ENCODE measurements at regions not wholly inside any gene's neighbourhood (a gene's known extent, or its start where the extent isn't known, plus 50 kb on each side); places are given as distances from the start of the nearest gene placed in this dataset.

- DNase-seq (ENCODE audit: low spot score): no peak
These were observed 224.9 kb downstream of the PTPRU start for GRCh38 chr1:29461115-29461739.

DNA sequence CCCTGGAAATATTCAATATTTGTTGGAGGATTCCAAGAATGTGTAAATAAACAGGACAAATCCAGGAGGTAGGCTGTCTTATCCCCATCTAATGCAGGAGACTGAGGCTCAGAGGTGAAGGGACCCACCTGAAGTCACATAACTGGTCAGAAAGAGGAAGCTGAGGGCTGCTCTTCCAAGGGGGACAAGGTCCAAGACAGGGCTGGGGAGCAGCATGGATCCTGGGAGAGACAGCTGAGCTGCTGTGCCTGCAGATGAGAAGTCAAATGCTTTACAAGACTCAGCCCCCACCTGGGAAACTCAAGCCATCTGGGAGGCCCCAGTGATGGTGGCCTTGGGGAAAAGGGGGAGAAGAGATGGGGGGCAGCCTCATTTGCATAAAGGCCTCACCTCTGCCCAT lies 224.4 kb downstream of the PTPRU start:
- DNase-seq (ENCODE audit: low spot score): no peak

- no peak for DNase-seq (ENCODE audit: low spot score)
These were observed 223.8 kb downstream of the PTPRU start for GRCh38 chr1:29460041-29460610.

- no peak for DNase-seq (ENCODE audit: low spot score)
These were observed 223.3 kb downstream of the PTPRU start for GRCh38 chr1:29459620-29459945.

- no peak for DNase-seq (ENCODE audit: low spot score)
These were observed 222.7 kb downstream of the PTPRU start for GRCh38 chr1:29458737-29459619.

DNA sequence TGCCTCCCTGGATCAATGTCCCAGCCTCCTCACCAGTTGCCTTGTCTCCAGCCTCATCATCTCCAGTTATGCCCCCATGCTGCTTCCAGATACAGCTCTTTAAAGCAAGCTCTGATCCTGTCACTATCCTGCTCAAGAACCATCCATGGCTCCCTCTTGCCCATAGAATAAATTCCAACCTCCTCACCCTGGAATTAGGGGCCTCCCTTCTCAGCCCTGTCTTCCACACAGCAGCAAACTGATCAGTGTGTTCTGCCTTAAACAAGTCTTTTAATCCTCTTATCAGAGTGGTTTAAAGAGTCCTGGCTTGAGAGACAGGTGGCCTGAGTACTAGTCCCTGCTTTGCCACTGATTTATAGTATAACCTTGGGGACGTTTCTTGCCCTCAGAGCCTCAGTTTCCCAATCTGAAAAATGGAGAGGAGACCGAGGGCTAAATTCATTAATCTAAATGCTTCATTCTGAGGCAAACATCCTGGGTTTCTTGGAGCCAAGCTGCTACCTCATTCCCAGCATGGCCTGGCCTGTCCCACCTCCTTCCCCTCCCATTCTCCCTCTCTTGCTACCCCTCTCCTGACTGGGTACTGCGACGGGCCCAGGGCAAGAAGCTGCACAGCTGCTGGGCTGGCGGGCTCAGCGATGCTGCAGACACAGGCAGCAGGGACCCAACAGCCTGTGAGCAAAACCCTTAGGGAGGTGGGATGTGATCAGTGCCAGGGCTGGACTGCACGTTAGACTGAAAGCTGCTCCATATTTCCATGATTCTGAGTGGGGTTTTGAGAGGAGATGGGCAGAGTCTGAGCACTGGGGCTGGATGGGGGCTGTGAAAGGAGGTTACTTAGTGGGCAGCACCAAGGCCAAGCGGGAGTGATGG lies 221.4 kb downstream of the PTPRU start:
- DNase-seq (ENCODE audit: low spot score): no peak

GRCh38 chr1:29456685-29457435 lies 220.5 kb downstream of the PTPRU start:
- no peak for DNase-seq (ENCODE audit: low spot score)

DNA sequence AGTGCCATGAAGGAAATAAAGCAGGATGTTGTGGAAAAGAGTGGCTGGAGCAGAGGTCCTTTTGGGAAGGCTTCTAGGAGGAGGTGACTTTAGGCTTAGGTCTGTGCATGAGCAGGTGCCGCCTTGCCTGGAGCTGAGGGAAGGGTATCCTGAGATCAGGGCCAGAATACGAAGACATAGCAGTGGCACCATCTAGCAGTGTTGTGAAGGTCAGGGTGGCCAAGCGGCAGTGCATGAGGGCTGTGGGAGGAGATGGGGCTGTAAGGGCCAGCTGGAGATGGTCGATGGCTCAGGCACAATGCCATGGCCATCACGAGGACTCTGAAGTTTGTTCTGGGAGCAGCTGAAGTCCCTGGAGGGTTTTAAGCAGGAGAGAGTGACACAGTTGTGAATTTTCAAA lies 219.5 kb downstream of the PTPRU start:
- no peak for DNase-seq (ENCODE audit: low spot score)

DNA sequence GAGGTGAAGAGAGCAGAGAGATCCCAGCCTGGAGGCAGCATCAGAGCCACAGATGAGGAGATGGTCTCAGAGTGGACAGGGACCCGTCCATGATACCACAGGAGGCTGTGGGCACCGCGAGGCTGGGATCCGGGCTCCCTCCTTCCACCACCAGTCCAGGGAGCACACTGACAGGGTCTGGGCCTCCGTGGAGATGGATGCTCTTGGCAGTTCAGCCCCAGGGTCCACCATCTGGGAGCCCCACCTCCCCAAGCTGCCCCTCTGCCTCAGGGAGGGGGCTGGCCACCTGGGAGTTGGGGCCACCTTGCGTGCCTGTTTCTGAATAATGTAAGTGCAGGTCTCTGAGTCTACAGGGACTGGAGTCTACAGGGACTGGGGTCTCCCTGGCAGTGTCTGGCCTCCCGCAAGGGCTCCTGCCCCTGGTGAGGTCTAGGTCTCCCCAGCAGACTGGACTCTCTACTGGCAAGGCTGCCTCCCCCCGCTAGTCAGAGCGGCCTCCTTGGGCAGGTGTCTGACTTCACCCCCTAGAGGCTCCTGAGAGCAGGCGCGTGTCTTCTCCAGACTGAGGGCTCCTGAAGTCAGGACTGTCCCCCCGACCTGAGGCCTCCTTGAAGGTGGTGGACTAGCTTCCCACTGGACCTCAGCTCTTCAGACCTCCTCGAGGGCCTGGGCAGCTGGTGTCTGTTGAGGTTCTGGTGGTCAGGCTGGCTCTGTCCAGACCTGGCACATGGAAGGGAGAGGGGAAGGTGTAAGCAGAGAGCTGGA lies 218.5 kb downstream of the PTPRU start:
- no peak for DNase-seq (ENCODE audit: low spot score)

DNA sequence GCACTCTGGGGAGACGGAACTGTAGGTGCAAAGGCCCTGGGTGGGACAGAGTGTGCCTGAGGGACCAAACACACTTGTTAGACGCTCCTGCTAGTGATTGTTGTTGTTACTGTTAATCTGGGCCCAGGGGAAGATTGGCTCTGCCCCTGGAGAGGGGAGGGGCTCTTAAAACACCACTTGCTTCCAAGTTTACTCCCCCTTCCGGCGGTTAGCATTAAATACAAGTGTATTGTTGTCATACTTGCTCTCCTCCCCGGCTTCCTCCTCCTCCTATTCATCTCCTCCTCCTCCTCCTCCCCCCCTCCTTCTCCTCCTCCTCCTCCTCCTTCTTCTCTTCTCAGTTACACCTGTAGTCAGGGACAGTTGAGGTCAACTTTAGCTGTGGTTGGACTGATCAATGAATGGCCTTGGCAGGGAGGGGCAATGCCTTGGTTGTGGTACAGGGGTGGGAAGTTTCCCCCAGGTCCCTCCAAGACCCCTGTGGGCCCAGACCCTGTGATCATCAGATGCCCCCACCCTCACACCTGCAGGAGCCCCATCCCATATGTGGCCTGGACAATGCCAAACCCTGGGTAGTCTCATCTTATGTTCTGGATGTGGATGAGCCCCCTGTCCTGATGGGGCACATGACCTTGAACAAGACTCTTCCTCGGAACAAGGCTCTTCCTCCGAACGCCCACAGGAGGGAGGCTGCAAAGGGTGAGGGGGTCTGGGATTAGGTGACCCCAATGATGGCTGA lies 217.3 kb downstream of the PTPRU start:
- peak; percentile 60 for DNase-seq (ENCODE audit: low spot score)

GRCh38 chr1:29452463-29453230 lies 216.3 kb downstream of the PTPRU start:
- DNase-seq (ENCODE audit: low spot score): no peak

- DNase-seq (ENCODE audit: low spot score): no peak
These were observed 215.1 kb downstream of the PTPRU start for GRCh38 chr1:29451368-29451892.

GRCh38 chr1:29450591-29450990 lies 214.3 kb downstream of the PTPRU start:
- no peak for DNase-seq (ENCODE audit: low spot score)

DNA sequence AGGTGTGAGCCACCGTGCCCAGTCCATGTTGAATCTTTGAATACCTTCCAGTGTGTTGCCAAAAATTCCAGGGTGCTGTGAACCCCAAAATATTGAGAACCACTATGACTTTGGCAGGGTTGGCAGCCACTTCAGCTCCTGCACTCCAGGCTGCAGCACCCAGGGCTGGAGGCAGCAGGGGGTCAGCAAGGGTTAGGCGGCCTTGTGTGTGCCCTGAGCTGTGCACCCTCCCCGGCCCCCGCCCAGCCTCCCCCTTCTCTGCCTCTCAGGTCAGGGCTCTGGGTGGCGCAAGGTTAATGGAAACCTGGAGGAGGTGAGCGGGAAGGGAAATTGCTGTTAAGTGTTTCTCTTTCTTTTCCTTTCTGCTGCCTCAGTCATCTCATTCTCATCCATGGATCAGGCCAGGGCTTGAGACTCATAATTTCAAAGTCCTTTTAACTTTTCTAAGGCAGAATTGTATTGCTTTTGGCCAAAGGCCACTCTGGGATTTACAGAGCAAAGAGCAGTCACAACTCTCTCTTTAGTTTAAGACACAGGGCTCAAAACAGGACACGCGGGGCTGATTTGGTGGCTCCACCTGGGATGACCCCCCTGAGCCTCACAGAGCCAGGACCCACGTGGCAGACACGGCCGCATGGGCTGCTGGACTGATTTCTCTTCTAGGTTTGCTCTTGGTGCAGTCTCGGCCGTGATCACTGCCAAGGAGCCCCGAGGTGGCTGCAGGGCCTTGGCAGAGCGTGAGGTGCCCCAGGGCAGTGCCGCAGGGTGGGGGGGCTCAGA lies 212.3 kb downstream of the PTPRU start:
- no peak for DNase-seq (ENCODE audit: low spot score)

- no peak for DNase-seq (ENCODE audit: low spot score)
These were observed 211.0 kb downstream of the PTPRU start for GRCh38 chr1:29447368-29447767.

DNA sequence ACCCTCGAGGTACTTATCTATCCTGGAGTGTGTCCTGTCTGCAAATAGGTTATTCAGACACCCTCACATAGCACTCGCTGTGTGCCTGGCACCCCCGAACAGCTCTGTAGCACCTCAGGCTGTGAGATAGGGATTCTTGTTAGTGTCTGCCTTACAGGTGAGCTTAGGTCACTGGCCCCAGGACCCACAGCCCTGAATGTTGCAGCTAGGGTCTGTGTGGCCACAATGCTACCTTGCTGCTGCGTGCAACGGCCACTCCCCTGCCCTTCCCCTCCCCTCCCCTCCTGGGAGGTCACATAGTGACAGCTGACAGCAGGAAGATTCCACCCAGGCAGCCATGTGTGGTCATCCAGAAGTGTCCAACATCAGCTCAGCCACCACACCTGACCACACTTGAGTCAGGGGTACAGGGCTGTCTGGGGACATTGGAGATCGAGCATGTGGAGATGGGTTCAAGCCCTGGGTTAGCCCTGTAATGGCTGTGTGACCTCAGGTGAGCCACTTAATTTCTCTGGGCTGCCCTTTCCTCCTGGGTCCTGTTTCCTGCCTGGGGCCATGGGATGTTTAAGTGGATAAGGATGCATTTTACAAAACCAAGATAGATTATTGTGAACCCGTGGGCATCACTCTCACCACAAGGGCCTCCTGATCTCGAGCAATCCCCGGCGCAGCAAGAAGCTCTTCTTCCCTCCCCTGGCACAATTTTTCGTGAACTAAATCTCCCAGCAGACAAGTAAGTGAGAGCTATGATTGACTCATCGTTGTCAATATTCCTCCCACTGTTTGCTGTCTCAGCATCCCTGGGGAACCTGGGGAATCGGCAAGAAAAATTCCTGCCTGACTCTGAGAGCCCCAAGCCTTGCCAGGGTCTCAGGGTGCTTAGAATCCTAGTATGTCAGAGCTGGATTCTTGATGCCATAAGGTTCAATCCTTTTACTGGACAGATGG lies 208.7 kb downstream of the PTPRU start:
- no peak for DNase-seq (ENCODE audit: low spot score)

- no peak for DNase-seq (ENCODE audit: low spot score)
These were observed 207.9 kb downstream of the PTPRU start for GRCh38 chr1:29444081-29444715.

All from SW480 (cell line).